Neural cell (in vitro differentiated cells): ENCODE measurements at regions not wholly inside any gene's neighbourhood (a gene's known extent, or its start where the extent isn't known, plus 50 kb on each side); places are given as distances from the start of the nearest gene placed in this dataset.

Source experiments
- CTCF ChIP-seq: fragments of 450-650 bp; IDR thresholded peaks from 2 replicates; pipeline ENCODE4 v1.5.1; 2014; ENCODE audit warnings: antibody characterized with exemption, mild to moderate bottlenecking, moderate library complexity; ENCODE audit not compliant: poor library complexity, severe bottlenecking
- EP300 ChIP-seq: fragments of 450-650 bp; conservative IDR thresholded peaks from 2 replicates; pipeline ENCODE4 v1.6.1; 2014; ENCODE audit warnings: antibody characterized with exemption, mild to moderate bottlenecking, moderate library complexity; ENCODE audit not compliant: poor library complexity, severe bottlenecking
- EZH2 ChIP-seq: fragments of 200-600, 300-800 bp; shearing (Covaris generic), sonication (generic); IDR thresholded peaks from 2 replicates; pipeline ENCODE4 v1.6.1; 2014; ENCODE audit warnings: antibody characterized with exemption, low read length, borderline replicate concordance, mild to moderate bottlenecking; ENCODE audit not compliant: insufficient read depth, poor library complexity, severe bottlenecking
- RAD21 ChIP-seq: fragments of 450-650 bp; conservative IDR thresholded peaks from 2 replicates; pipeline ENCODE4 v1.6.1; 2014; ENCODE audit warnings: antibody characterized with exemption, mild to moderate bottlenecking, moderate library complexity
- REST ChIP-seq: IDR thresholded peaks from 2 replicates; pipeline ENCODE4 v1.6.1; 2012; ENCODE audit warnings: borderline replicate concordance
- SMC3 ChIP-seq: fragments of 450-650 bp; conservative IDR thresholded peaks from 2 replicates; pipeline ENCODE4 v1.6.1; 2014; ENCODE audit warnings: antibody characterized with exemption, mild to moderate bottlenecking, moderate library complexity; ENCODE audit not compliant: poor library complexity
- TAF1 ChIP-seq: IDR thresholded peaks from 2 replicates; pipeline ENCODE4 v1.6.1; 2012; ENCODE audit warnings: low read depth

- no peak for TF ChIP-seq CTCF
- no peak for TF ChIP-seq SMC3
- TF ChIP-seq EP300: no peak
- no peak for TF ChIP-seq EZH2
- TF ChIP-seq RAD21: no peak
- no peak for TF ChIP-seq TAF1
- no peak for TF ChIP-seq REST
These were observed 941.1 kb downstream of the PCDH19 start for GRCh38 chrX:99468993-99469392.
